ENCODE measurements at regions not wholly inside any gene's neighbourhood (a gene's known extent, or its start where the extent isn't known, plus 50 kb on each side); places are given as distances from the start of the nearest gene placed in this dataset.

DNA sequence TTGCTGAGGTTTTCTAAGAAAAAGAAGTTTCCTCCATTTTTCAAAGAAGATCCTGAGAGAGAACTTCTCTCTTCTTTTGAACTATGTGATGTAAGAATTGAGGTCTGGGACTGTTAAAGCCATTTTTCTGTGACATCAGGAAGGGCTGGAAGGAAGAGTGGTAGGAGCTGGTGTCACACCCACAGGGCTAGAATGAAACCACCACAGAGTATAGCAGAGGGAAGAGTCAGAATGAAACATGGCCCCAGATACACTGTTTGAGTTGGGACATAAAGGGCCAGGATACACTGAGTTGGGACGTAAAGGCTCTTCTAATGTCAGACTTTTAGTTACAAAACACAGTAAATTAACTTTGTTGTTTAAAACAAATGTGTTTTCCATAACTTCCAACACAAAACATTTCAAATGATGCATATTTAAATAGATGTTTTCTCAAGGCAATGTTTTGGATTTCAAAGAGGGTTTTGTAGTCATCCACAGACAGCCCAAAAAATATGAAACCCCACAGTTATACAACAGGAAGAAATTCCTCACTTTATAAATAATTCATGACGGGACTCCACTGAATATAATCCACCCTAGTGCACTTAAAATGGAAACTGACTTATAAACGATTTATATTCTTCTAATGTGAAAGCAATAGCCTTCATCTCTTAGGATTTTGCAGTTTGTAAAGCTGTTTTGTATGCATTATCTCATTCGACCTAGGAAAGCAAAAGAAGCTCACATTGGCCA is 72.5 kb downstream of the LIG4 start:
- Histone ChIP-seq H3K27ac (ENCODE audit: low read depth, low read length) (no peak overlapping the region), H3K9me3 (ENCODE audit: control insufficient read depth, insufficient read depth, low read length) (no peaks in the 10 kb centered on the region), H3K27me3 (ENCODE audit: control insufficient read depth, insufficient read depth, low read length) (no peaks in the 10 kb centered on the region), H3K4me3 (ENCODE audit: low read depth, low read length) (no peak overlapping the region)
- DNase-seq (ENCODE audit: low read depth, low spot score) = no peak
- ChIA-PET CTCF (interaction anchor here (1.0 to 1.5 kb wide), 2 partner anchors 13 kb away, joined by 3 to 9 read pairs; no protein-coding TSS in a partner anchor), POLR2A (no interaction called here)
- TF ChIP-seq, protein P1, sequence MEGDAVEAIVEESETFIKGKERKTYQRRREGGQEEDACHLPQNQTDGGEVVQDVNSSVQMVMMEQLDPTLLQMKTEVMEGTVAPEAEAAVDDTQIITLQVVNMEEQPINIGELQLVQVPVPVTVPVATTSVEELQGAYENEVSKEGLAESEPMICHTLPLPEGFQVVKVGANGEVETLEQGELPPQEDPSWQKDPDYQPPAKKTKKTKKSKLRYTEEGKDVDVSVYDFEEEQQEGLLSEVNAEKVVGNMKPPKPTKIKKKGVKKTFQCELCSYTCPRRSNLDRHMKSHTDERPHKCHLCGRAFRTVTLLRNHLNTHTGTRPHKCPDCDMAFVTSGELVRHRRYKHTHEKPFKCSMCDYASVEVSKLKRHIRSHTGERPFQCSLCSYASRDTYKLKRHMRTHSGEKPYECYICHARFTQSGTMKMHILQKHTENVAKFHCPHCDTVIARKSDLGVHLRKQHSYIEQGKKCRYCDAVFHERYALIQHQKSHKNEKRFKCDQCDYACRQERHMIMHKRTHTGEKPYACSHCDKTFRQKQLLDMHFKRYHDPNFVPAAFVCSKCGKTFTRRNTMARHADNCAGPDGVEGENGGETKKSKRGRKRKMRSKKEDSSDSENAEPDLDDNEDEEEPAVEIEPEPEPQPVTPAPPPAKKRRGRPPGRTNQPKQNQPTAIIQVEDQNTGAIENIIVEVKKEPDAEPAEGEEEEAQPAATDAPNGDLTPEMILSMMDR (IDR thresholded peaks at IDR 0.05; ENCODE audit: low read depth, low read length) = no peak

DNA sequence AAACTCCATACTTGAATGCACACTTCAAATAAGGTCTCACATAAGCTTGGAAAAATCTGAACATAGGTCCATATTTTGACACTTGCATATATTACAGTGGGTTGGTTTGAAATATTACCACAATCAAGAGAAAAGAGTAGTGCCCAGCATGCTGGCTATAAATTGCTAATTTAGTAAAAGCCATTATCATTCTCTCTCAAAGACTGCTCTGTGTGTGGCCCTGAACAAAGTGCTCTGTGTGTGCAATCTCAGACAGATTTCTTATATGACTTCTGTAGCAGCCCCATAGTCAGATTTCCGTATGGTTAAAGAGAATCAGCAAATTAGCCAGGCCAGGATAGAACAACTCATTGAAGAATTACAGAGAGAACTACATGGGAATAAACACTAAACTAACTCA is 78.2 kb downstream of the LIG4 start:
- H3K27me3 ChIP-seq (ENCODE audit: control insufficient read depth, insufficient read depth, low read length) = no peaks in the 10 kb centered on the region
- DNase-seq (ENCODE audit: low read depth, low spot score) = no peak
- ChIA-PET POLR2A (no interaction called here), CTCF (no interaction called here)
- H3K27ac ChIP-seq (ENCODE audit: low read depth, low read length) = no peak overlapping the region
- H3K4me3 ChIP-seq (ENCODE audit: low read depth, low read length) = no peak overlapping the region
- H3K9me3 ChIP-seq (ENCODE audit: control insufficient read depth, insufficient read depth, low read length) = no peaks in the 10 kb centered on the region
- TF ChIP-seq, protein P1 (IDR thresholded peaks at IDR 0.05; ENCODE audit: low read depth, low read length) = no peak

DNA sequence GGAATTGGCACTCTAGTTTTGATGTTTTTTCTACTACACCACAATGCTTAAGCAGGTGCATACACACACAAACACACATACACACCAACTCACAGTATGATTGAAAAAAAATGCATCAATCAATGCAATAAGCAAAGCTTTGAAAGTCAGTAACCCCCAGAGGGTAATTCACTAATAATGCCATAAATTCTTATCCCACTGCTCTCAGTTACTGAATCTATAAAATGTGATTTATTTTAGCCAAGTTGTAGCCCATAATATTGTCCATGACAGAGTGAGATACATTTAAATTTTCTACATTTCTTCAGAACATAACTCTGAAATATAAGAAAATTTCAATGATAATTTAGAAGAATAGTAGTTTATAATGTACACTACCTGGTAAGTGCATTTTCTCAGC is 87.9 kb downstream of the LIG4 start:
- Histone ChIP-seq H3K27me3 (ENCODE audit: control insufficient read depth, insufficient read depth, low read length) (no peaks in the 10 kb centered on the region), H3K4me3 (ENCODE audit: low read depth, low read length) (no peak overlapping the region), H3K27ac (ENCODE audit: low read depth, low read length) (no peak overlapping the region), H3K9me3 (ENCODE audit: control insufficient read depth, insufficient read depth, low read length) (no peaks in the 10 kb centered on the region)
- DNase-seq (ENCODE audit: low read depth, low spot score) = no peak
- TF ChIP-seq, protein P1 (IDR thresholded peaks at IDR 0.05; ENCODE audit: low read depth, low read length) = no peak
- ChIA-PET CTCF (no interaction called here), POLR2A (no interaction called here)

DNA sequence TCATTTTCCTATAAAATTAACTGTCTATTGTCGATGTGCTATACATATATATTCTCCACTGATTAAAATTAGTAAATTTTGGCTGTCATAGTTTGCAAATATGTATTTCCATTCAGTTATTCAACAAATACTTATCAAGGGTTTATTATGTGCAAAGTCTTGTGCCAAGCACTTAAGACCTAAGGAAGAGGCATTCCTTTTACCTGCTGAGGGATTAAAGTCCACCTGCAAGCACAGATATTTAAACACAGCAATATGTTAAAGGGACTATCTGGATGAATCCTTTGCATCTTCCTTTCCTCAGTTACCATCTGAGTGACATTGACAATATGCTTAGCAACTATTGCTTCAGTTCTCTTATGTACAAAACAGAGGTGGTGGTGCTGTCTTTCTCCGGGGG is 89.3 kb downstream of the LIG4 start:
- Histone ChIP-seq H3K9me3 (ENCODE audit: control insufficient read depth, insufficient read depth, low read length) (no peaks in the 10 kb centered on the region), H3K27me3 (ENCODE audit: control insufficient read depth, insufficient read depth, low read length) (no peaks in the 10 kb centered on the region), H3K4me3 (ENCODE audit: low read depth, low read length) (no peak overlapping the region), H3K27ac (ENCODE audit: low read depth, low read length) (no peak overlapping the region)
- TF ChIP-seq, protein P1 (IDR thresholded peaks at IDR 0.05; ENCODE audit: low read depth, low read length) = no peak
- ChIA-PET POLR2A (no interaction called here), CTCF (no interaction called here)
- DNase-seq (ENCODE audit: low read depth, low spot score) = no peak

DNA sequence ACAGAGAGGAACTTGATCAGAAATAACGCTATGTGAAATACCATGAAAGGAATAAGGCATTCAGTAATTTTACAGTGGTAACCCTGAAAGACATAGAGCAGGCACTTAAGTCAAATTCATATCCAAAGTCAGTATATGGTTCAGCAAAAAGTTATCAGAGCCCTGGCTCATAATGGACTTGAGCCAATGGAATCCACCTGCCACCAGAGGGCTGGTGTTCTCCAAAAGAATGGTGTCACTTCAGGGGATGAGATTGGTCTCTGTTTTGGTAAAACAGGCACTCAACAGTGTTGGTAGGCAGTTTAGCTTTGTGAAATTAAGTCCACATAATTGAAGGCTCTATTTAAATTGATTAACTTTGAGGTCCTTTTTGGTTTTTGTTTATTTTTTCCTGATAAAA is 93.9 kb downstream of the LIG4 start:
- CTCF ChIA-PET = no interaction called here
- H3K27ac ChIP-seq (ENCODE audit: low read depth, low read length) = no peak overlapping the region
- TF ChIP-seq, protein P1 (IDR thresholded peaks at IDR 0.05; ENCODE audit: low read depth, low read length) = no peak
- POLR2A ChIA-PET = no interaction called here
- no peaks in the 10 kb centered on the region for H3K27me3 ChIP-seq (ENCODE audit: control insufficient read depth, insufficient read depth, low read length)
- H3K9me3 ChIP-seq (ENCODE audit: control insufficient read depth, insufficient read depth, low read length) = no peaks in the 10 kb centered on the region
- H3K4me3 ChIP-seq (ENCODE audit: low read depth, low read length) = no peak overlapping the region
- DNase-seq (ENCODE audit: low read depth, low spot score) = no peak
